ENCODE measurements at regions not wholly inside any gene's neighbourhood (a gene's known extent, or its start where the extent isn't known, plus 50 kb on each side); places are given as distances from the start of the nearest gene placed in this dataset.

DNA sequence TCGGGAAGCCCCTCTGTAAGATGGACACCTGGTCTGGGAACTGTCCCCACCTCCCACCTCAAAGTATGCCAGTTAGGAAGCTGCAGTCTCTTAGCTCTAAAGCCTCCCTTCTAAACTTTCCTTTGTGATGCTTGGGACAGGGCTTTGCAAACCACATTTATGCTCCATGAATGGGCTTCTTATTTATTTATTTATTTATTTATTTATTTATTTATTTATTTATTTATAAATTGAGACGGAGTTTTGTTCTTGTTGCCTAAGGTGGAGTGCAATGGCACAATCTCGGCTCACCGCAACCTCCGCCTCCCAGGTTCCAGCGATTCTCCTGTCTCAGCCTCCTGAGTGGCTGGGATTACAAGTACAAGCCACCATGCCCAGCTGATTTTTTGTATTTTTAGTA lies 1009.4 kb downstream of the TYW1 start:
- Histone ChIP-seq H3K27me3 (no peaks in the 10 kb centered on the region), H3K36me3 (no peaks in the 10 kb centered on the region), H3K9me3 (no peaks in the 10 kb centered on the region), H3K27ac (no peak overlapping the region), H3K4me1 (no peaks in the 10 kb centered on the region), H3K4me3 (no peak overlapping the region)
- no peak for TF ChIP-seq POLR2A (IDR thresholded peaks at IDR 0.05)
- TF ChIP-seq, protein P1, sequence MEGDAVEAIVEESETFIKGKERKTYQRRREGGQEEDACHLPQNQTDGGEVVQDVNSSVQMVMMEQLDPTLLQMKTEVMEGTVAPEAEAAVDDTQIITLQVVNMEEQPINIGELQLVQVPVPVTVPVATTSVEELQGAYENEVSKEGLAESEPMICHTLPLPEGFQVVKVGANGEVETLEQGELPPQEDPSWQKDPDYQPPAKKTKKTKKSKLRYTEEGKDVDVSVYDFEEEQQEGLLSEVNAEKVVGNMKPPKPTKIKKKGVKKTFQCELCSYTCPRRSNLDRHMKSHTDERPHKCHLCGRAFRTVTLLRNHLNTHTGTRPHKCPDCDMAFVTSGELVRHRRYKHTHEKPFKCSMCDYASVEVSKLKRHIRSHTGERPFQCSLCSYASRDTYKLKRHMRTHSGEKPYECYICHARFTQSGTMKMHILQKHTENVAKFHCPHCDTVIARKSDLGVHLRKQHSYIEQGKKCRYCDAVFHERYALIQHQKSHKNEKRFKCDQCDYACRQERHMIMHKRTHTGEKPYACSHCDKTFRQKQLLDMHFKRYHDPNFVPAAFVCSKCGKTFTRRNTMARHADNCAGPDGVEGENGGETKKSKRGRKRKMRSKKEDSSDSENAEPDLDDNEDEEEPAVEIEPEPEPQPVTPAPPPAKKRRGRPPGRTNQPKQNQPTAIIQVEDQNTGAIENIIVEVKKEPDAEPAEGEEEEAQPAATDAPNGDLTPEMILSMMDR (IDR thresholded peaks at IDR 0.05): no peak
- DNase-seq: no peak
- intact Hi-C loops (cut with DNase I): no loop called here
- 71 to 95% methylated on average over 6 of the region's 6 CpGs for WGBS, 2 donors

- TF ChIP-seq, protein P1 (IDR thresholded peaks at IDR 0.05): no peak
- TF ChIP-seq POLR2A (IDR thresholded peaks at IDR 0.05): no peak
- intact Hi-C loops (cut with DNase I): no loop called here
- no peaks in the 10 kb centered on the region for H3K9me3 ChIP-seq
- no peak overlapping the region for H3K4me3 ChIP-seq
- no peak for DNase-seq
- H3K27ac ChIP-seq: no peak overlapping the region
- no peaks in the 10 kb centered on the region for H3K36me3 ChIP-seq
- H3K4me1 ChIP-seq: no peaks in the 10 kb centered on the region
- H3K27me3 ChIP-seq: no peaks in the 10 kb centered on the region
- 70 to 84% methylated on average over 2 of the region's 2 CpGs for WGBS, 2 donors
Observed at GRCh38 chr7:68006619-68007018, 1010.0 kb downstream of the TYW1 start.

DNA sequence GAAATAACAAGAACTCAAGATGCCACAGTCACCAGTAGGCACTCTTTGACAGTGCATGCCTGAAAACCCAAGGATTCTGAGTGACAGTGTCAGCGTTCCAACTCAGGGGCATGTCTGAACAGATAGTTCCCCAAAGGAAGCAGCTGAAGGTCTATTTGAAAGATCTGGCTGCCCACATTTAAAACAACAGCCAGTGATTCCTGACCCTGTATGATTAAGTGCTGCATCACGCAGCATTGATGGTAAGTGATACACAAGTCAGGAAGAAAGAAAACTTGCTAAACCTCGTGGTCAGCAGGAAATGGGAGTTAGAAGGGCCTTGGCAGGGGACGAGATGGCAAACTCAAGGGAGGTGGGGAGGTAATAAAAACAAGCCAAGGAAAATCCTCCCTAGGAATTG lies 1013.1 kb downstream of the TYW1 start:
- Histone ChIP-seq H3K4me3 (no peak overlapping the region), H3K9me3 (no peaks in the 10 kb centered on the region), H3K27me3 (no peaks in the 10 kb centered on the region), H3K27ac (no peak overlapping the region), H3K4me1 (no peaks in the 10 kb centered on the region), H3K36me3 (no peaks in the 10 kb centered on the region)
- 9 to 21% methylated on average over 4 of the region's 4 CpGs for WGBS, 2 donors
- intact Hi-C loops (cut with DNase I): no loop called here
- no peak for TF ChIP-seq POLR2A (IDR thresholded peaks at IDR 0.05)
- TF ChIP-seq, protein P1 (IDR thresholded peaks at IDR 0.05): no peak
- DNase-seq: no peak

- no peak overlapping the region for H3K4me3 ChIP-seq
- no peaks in the 10 kb centered on the region for H3K4me1 ChIP-seq
- H3K27me3 ChIP-seq: no peaks in the 10 kb centered on the region
- no peaks in the 10 kb centered on the region for H3K9me3 ChIP-seq
- intact Hi-C loops (cut with DNase I): no loop called here
- DNase-seq: no peak
- WGBS, 2 donors: 40 to 44% methylated on average over 10 of the region's 11 CpGs
- no peaks in the 10 kb centered on the region for H3K36me3 ChIP-seq
- H3K27ac ChIP-seq: no peak overlapping the region
- no peak for TF ChIP-seq POLR2A (IDR thresholded peaks at IDR 0.05)
- TF ChIP-seq, protein P1 (IDR thresholded peaks at IDR 0.05): no peak
Observed at GRCh38 chr7:68014031-68014736, 1017.6 kb downstream of the TYW1 start.

- Histone ChIP-seq H3K27ac (no peak overlapping the region), H3K4me1 (no peaks in the 10 kb centered on the region), H3K4me3 (no peak overlapping the region), H3K9me3 (no peaks in the 10 kb centered on the region), H3K27me3 (no peaks in the 10 kb centered on the region), H3K36me3 (no peaks in the 10 kb centered on the region)
- no peak for DNase-seq
- 52 to 64% methylated on average over 4 to 5 of the region's 5 CpGs for WGBS, 2 donors
- intact Hi-C loops (cut with DNase I): no loop called here
- TF ChIP-seq, protein P1 (IDR thresholded peaks at IDR 0.05): no peak
- TF ChIP-seq POLR2A (IDR thresholded peaks at IDR 0.05): no peak
Observed at GRCh38 chr7:68015122-68015977, 1018.7 kb downstream of the TYW1 start.
